Breast epithelium (tissue), 4 donors: ENCODE measurements at regions not wholly inside any gene's neighbourhood (a gene's known extent, or its start where the extent isn't known, plus 50 kb on each side); places are given as distances from the start of the nearest gene placed in this dataset.
A peak's percentile ranks its signal among the peaks of the same experiment; 100 is the strongest.

Experiments
- DNase-seq, 2 donors: peaks; one replicate each; pipeline ENCODE4 v3.0.0-alpha.2; 2019; ENCODE audit warnings: low spot score in 2 of 2
- H3K27ac ChIP-seq, 2 donors: fragments of 200-600 bp; sonication (generic) in 1 of 2; one replicate each; pipeline ENCODE4 v1.5.1; 2016 to 2019; ENCODE audit warnings: mild to moderate bottlenecking in 1 of 2
- H3K27me3 ChIP-seq, 2 donors: fragments of 200-600 bp; sonication (generic) in 1 of 2; one replicate each; pipeline versions ENCODE4 v1.5.1 to v1.6.0; 2017 to 2019; ENCODE audit warnings: control low read depth in 1 of 2, mild to moderate bottlenecking in 1 of 2
- H3K36me3 ChIP-seq: fragments of 200-600 bp; one replicate; pipeline ENCODE4 v1.5.1; 2019
- H3K4me1 ChIP-seq, 2 donors: fragments of 200-600 bp; sonication (generic); one replicate each; pipeline ENCODE4 v1.5.1; 2016 to 2019; ENCODE audit warnings: control low read depth in 1 of 2
- H3K4me3 ChIP-seq, 3 donors: fragments of 200-600 bp; sonication (generic); 1 replicate in 2 of 3; 2 replicates in 1 of 3; pipeline ENCODE4 v1.5.1; 2016 to 2019; ENCODE audit warnings: mild to moderate bottlenecking in 3 of 3, moderate library complexity in 2 of 3
- H3K9me3 ChIP-seq, 2 donors: fragments of 200-600 bp; sonication (generic) in 1 of 2; one replicate each; pipeline ENCODE4 v1.5.1; 2016 to 2019; ENCODE audit warnings: control low read depth in 1 of 2
- POLR2A ChIP-seq: fragments of 450-650 bp; IDR thresholded peaks from one replicate; pipeline ENCODE4 v1.6.1; 2016; ENCODE audit warnings: antibody characterized with exemption, mild to moderate bottlenecking, moderate library complexity
- POLR2AphosphoS5 ChIP-seq, 3 donors: sonication (generic); formaldehyde crosslinking; IDR thresholded peaks; one replicate each; pipeline ENCODE4 v1.6.1; 2017; ENCODE audit warnings: antibody characterized with exemption in 3 of 3
- intact Hi-C: fragments of 100-400 bp; cut with DNase I; formaldehyde crosslinking; loops from one replicate; pipeline ENCODE4 v1.15.1; 2023; ENCODE audit warnings: low total_unique reads
- TF ChIP-seq, protein P1 (sequence below), 3 donors: fragments of 450-650 bp; IDR thresholded peaks; one replicate each; pipeline ENCODE4 v1.5.1; 2016 to 2017; ENCODE audit warnings: antibody characterized with exemption in 3 of 3, mild to moderate bottlenecking in 3 of 3, moderate library complexity in 3 of 3

- intact Hi-C loops, result no loop called here
- Histone ChIP-seq H3K36me3 (no peaks in the 10 kb centered on the region), H3K4me1 (no peaks in the 10 kb centered on the region), H3K27ac (no peak overlapping the region), H3K4me3 (no peak overlapping the region), H3K27me3 (no peaks in the 10 kb centered on the region), H3K9me3 (no peaks in the 10 kb centered on the region)
- no peak for DNase-seq
- no peak for TF ChIP-seq POLR2AphosphoS5 (IDR thresholded peaks at IDR 0.05)
- TF ChIP-seq POLR2A, result no peak
- TF ChIP-seq, protein P1, sequence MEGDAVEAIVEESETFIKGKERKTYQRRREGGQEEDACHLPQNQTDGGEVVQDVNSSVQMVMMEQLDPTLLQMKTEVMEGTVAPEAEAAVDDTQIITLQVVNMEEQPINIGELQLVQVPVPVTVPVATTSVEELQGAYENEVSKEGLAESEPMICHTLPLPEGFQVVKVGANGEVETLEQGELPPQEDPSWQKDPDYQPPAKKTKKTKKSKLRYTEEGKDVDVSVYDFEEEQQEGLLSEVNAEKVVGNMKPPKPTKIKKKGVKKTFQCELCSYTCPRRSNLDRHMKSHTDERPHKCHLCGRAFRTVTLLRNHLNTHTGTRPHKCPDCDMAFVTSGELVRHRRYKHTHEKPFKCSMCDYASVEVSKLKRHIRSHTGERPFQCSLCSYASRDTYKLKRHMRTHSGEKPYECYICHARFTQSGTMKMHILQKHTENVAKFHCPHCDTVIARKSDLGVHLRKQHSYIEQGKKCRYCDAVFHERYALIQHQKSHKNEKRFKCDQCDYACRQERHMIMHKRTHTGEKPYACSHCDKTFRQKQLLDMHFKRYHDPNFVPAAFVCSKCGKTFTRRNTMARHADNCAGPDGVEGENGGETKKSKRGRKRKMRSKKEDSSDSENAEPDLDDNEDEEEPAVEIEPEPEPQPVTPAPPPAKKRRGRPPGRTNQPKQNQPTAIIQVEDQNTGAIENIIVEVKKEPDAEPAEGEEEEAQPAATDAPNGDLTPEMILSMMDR (IDR thresholded peaks at IDR 0.05), result no peak
Observed at GRCh38 chr2:10221443-10221842, 81.3 kb upstream of the HPCAL1 start.

DNA sequence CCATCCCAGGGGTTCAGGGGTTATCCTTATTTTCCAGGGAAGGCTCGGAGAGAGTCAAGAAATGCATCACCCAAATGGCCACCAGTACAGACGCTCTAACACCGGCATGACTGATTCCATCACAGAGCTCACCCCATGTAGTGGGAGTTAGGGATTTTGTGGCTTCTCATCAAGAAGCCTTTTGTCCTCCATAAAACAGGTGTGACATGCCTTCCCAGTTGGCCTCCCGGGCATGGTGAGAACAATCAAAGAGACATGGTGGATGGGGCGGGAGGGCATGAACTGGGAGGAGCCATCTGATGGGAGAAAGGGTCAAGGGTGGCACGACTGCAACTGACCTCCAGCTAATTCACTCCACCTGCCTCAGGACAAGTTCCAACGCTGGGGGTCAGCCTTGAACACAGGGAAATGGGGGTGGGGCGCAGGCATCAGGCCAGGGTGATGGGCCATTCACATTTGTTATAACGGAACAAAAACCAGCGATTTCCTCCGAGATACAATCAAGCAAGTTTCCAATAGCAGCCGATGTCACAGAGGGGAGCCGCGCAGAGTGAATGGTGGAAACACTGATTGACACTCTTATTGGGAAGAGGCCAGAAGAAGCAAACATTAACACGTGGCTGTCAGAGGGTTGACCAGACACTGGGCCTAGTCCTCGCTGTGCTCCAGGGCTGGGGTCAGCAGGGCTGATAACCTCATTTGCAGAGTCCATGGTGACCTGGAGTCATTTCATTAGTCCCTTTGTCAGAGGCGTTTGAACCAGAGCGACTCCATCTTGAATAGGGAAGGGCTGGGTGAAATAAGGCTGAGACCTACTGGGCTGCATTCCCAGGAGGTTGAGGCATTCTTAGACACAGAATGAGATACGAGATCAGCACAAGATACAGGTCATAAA is 80.5 kb upstream of the HPCAL1 start:
- no peak for TF ChIP-seq POLR2AphosphoS5 (IDR thresholded peaks at IDR 0.05)
- TF ChIP-seq POLR2A, result no peak
- TF ChIP-seq, protein P1 (IDR thresholded peaks at IDR 0.05), result no peak
- no peak for DNase-seq
- Histone ChIP-seq H3K36me3 (no peaks in the 10 kb centered on the region), H3K9me3 (no peaks in the 10 kb centered on the region), H3K4me1 (no peaks in the 10 kb centered on the region), H3K4me3 (no peak overlapping the region), H3K27me3 (no peaks in the 10 kb centered on the region), H3K27ac (no peak overlapping the region)
- intact Hi-C loops, result no loop called here

DNA sequence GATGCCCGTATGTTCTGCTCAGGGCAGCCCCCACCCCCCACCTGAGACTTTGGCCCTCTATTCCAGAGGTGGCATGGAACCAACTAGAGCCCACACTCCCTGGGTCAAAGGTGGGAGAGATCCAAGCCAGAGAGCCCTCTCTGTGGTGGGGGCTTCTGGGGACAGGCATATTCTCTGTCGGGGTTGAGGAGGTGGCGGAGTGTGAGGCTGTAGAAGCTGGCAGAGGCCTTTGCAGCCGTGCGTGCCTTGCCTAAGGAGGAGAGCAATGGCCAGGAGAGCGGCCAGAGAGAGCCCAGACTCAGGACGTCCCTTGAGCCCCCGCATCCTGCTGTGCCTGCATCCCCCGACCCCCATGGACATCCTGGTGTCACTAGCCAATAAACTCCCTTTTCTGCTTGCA is 79.2 kb upstream of the HPCAL1 start:
- DNase-seq, result no peak
- TF ChIP-seq POLR2A, result no peak
- TF ChIP-seq, protein P1 (IDR thresholded peaks at IDR 0.05), result no peak
- TF ChIP-seq POLR2AphosphoS5 (IDR thresholded peaks at IDR 0.05), result no peak
- H3K27ac ChIP-seq, result no peak overlapping the region
- no peaks in the 10 kb centered on the region for H3K9me3 ChIP-seq
- H3K4me1 ChIP-seq, result no peaks in the 10 kb centered on the region
- no peaks in the 10 kb centered on the region for H3K27me3 ChIP-seq
- intact Hi-C loops, result no loop called here
- no peak overlapping the region for H3K4me3 ChIP-seq
- H3K36me3 ChIP-seq, result no peaks in the 10 kb centered on the region

DNA sequence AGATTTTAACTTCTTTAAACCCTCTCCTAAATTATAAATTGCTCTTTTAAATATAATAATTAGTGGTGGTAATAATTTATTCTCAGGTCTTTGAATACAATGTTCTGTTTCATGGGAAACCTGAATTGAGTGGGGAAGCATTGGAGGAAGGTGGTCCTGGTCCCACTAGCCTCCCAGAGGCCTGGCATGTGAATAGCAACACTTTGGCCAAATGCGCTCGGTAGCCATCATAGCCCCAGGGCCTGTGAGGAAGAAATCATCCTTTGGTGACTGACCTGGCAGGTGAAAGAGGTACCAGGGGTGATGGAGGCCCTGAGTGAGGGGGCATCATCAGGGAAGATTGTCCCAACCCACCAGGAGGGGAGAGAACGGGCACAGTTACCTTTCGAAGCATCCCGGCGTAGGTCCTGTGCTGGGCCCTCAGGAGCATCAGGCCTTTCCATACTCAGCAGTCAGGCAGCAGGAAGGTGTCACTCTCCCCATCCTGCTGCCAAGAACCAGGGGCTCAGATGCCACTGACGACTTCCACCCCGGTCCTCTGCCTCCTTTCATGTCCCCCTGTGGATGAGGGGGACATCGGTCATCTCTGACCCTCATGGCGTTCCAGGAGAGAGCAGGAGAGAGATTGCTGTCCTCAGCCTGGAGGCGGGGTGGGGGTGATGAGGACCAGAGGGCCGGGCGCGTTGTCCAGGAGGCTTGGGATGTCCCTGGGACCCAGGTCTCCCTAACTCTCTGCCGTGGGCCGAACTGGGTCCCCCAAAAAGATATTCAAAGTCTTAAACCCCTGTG is 78.6 kb upstream of the HPCAL1 start:
- Histone ChIP-seq H3K27me3 (no peaks in the 10 kb centered on the region), H3K4me1 (no peaks in the 10 kb centered on the region), H3K9me3 (no peaks in the 10 kb centered on the region), H3K27ac (no peak overlapping the region), H3K4me3 (no peak overlapping the region), H3K36me3 (no peaks in the 10 kb centered on the region)
- peak in 1 of 2 donors; percentile 34 for DNase-seq
- TF ChIP-seq POLR2AphosphoS5 (IDR thresholded peaks at IDR 0.05), result no peak
- TF ChIP-seq, protein P1 (IDR thresholded peaks at IDR 0.05), result no peak
- no peak for TF ChIP-seq POLR2A
- intact Hi-C loops, result no loop called here

- DNase-seq, result peak in 1 of 2 donors; percentile 37
- no peak for TF ChIP-seq POLR2AphosphoS5 (IDR thresholded peaks at IDR 0.05)
- TF ChIP-seq, protein P1 (IDR thresholded peaks at IDR 0.05), result no peak
- TF ChIP-seq POLR2A, result no peak
- H3K27ac ChIP-seq, result no peak overlapping the region
- no peaks in the 10 kb centered on the region for H3K4me1 ChIP-seq
- H3K4me3 ChIP-seq, result no peak overlapping the region
- H3K9me3 ChIP-seq, result no peaks in the 10 kb centered on the region
- intact Hi-C loops, result no loop called here
- no peaks in the 10 kb centered on the region for H3K36me3 ChIP-seq
- H3K27me3 ChIP-seq, result no peaks in the 10 kb centered on the region
Observed at GRCh38 chr2:10224734-10225133, 78.0 kb upstream of the HPCAL1 start.
